ENCODE measurements at regions not wholly inside any gene's neighbourhood (a gene's known extent, or its start where the extent isn't known, plus 50 kb on each side); places are given as distances from the start of the nearest gene placed in this dataset.

- TF ChIP-seq CTCF (IDR thresholded peaks at IDR 0.05; ENCODE audit: low read depth, low read length) (no peak), MYC (IDR thresholded peaks at IDR 0.05; ENCODE audit: low read depth, low read length) (no peak)
These were observed 137.5 kb downstream of the GNAT3 start for GRCh38 chr7:80374321-80374720.
